ENCODE measurements at regions not wholly inside any gene's neighbourhood (a gene's known extent, or its start where the extent isn't known, plus 50 kb on each side); places are given as distances from the start of the nearest gene placed in this dataset.

DNA sequence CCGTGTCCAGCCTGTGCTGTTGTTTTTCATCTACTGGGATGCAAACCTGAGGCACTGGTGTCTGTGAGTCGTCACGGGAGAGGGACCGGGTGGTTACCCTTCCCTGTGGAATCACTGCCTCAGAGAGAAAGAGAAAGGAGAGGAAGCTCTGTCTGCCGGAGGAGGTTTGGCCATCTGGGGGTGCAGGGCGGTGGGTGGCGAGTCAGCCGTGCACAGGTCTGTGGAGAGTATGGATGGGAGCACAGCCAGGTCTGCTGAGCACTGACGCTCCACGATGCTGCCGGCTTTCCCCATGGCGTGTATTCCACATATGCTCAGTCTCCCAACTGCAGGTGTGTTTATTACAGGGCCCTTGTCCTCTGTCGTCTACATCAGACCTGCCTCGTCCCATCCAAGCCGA is 395.2 kb upstream of the IRX4 start:
- no peak overlapping the region for H2AFZ ChIP-seq (ENCODE audit: low read depth, low read length)
- H3K27me3 ChIP-seq (ENCODE audit: control insufficient read depth in 2 of 2, insufficient read depth in 2 of 2, low read length in 2 of 2) = no peaks in the 10 kb centered on the region
- CTCF ChIA-PET = no interaction called here
- no peak overlapping the region for H3K27ac ChIP-seq (ENCODE audit: insufficient read depth, low read depth, low read length)
- FAIRE-seq = no peak
- no peaks in the 10 kb centered on the region for H3K79me2 ChIP-seq (ENCODE audit: control insufficient read depth, insufficient read depth, low read length)
- no peaks in the 10 kb centered on the region for H4K20me1 ChIP-seq (replicated peaks; ENCODE audit: control insufficient read depth, extremely low read depth, insufficient read depth, low read length)
- H3K4me1 ChIP-seq (ENCODE audit: control insufficient read depth, extremely low read depth, insufficient read depth, low read length) = no peaks in the 10 kb centered on the region
- H3K36me3 ChIP-seq (ENCODE audit: control insufficient read depth in 2 of 2, extremely low read depth in 1 of 2, insufficient read depth in 2 of 2, low read length in 2 of 2) = no peaks in the 10 kb centered on the region
- DNase-seq (ENCODE audit: low read depth, low spot score) = no peak
- no TSS peak for BruUV-seq (replicated peaks)
- H3K9ac ChIP-seq (replicated peaks; ENCODE audit: extremely low read depth, insufficient read depth, low read length) = no peak overlapping the region
- H3K4me2 ChIP-seq (ENCODE audit: insufficient read depth, low read length) = no peak overlapping the region
- H3K9me1 ChIP-seq (replicated peaks; ENCODE audit: control insufficient read depth, extremely low read depth, insufficient read depth, low read length) = no peaks in the 10 kb centered on the region
- intact Hi-C loops (cut with micrococcal nuclease) (no loop called here), dilution Hi-C loops (cut with MboI; ENCODE audit: extremely low pct_ligation_motif_present, low sequenced_read_pairs) (no loop called here)
- peaks cover 4% of the 10 kb centered on the region for H3K9me3 ChIP-seq (replicated peaks; ENCODE audit: control insufficient read depth, insufficient read depth, low read length)
- TF ChIP-seq FOS (IDR thresholded peaks at IDR 0.05; ENCODE audit: borderline replicate concordance, insufficient read depth, low read length) (no peak), POLR2A (IDR thresholded peaks at IDR 0.05; ENCODE audit: low read depth, low read length) (no peak)
- H3K4me3 ChIP-seq (replicated peaks in 1 of 3; ENCODE audit: insufficient read depth in 1 of 3, low read depth in 1 of 3, low read length in 3 of 3) = no peak overlapping the region
- POLR2A ChIA-PET = no interaction called here

- Histone ChIP-seq H3K79me2 (ENCODE audit: control insufficient read depth, insufficient read depth, low read length) (no peaks in the 10 kb centered on the region), H3K27me3 (ENCODE audit: control insufficient read depth in 2 of 2, insufficient read depth in 2 of 2, low read length in 2 of 2) (no peaks in the 10 kb centered on the region), H3K4me2 (ENCODE audit: insufficient read depth, low read length) (no peak overlapping the region), H4K20me1 (replicated peaks; ENCODE audit: control insufficient read depth, extremely low read depth, insufficient read depth, low read length) (no peaks in the 10 kb centered on the region), H2AFZ (ENCODE audit: low read depth, low read length) (no peak overlapping the region), H3K9me3 (replicated peaks; ENCODE audit: control insufficient read depth, insufficient read depth, low read length) (peaks cover 6% of the 10 kb centered on the region), H3K36me3 (ENCODE audit: control insufficient read depth in 2 of 2, extremely low read depth in 1 of 2, insufficient read depth in 2 of 2, low read length in 2 of 2) (no peaks in the 10 kb centered on the region), H3K9me1 (replicated peaks; ENCODE audit: control insufficient read depth, extremely low read depth, insufficient read depth, low read length) (no peaks in the 10 kb centered on the region), H3K4me3 (replicated peaks in 1 of 3; ENCODE audit: insufficient read depth in 1 of 3, low read depth in 1 of 3, low read length in 3 of 3) (no peak overlapping the region), H3K9ac (replicated peaks; ENCODE audit: extremely low read depth, insufficient read depth, low read length) (no peak overlapping the region), H3K27ac (ENCODE audit: insufficient read depth, low read depth, low read length) (no peak overlapping the region), H3K4me1 (ENCODE audit: control insufficient read depth, extremely low read depth, insufficient read depth, low read length) (no peaks in the 10 kb centered on the region)
- DNase-seq (ENCODE audit: low read depth, low spot score) (no peak), FAIRE-seq (no peak)
- ChIA-PET CTCF (no interaction called here), POLR2A (no interaction called here)
- no peak for TF ChIP-seq POLR2A (IDR thresholded peaks at IDR 0.05; ENCODE audit: low read depth, low read length)
- TF ChIP-seq JUN (IDR thresholded peaks at IDR 0.05; ENCODE audit: borderline replicate concordance, insufficient read depth, insufficient read length, low read depth) = no peak
- no peak for TF ChIP-seq POLR2AphosphoS5 (IDR thresholded peaks at IDR 0.05; ENCODE audit: insufficient read depth, low read depth, low read length)
- TF ChIP-seq CTCF (IDR thresholded peaks at IDR 0.05; ENCODE audit: extremely low read depth in 1 of 2, insufficient read depth in 1 of 2, low read depth in 1 of 2, low read length in 2 of 2) = no peak
- no peak for TF ChIP-seq MYC (IDR thresholded peaks at IDR 0.05; ENCODE audit: low read depth, low read length)
- TF ChIP-seq, protein P1, sequence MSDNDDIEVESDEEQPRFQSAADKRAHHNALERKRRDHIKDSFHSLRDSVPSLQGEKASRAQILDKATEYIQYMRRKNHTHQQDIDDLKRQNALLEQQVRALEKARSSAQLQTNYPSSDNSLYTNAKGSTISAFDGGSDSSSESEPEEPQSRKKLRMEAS (IDR thresholded peaks at IDR 0.05; ENCODE audit: insufficient read depth, insufficient read length) = no peak
- TF ChIP-seq GATA2 (IDR thresholded peaks at IDR 0.05; ENCODE audit: insufficient read depth, insufficient read length, low read depth, low read length) = no peak
- no peak for TF ChIP-seq EZH2 (IDR thresholded peaks at IDR 0.05; ENCODE audit: borderline replicate concordance, low read depth, low read length, severe bottlenecking)
- BruUV-seq (replicated peaks) = no TSS peak
- dilution Hi-C loops (cut with MboI; ENCODE audit: extremely low pct_ligation_motif_present, low sequenced_read_pairs) (no loop called here), intact Hi-C loops (cut with micrococcal nuclease) (no loop called here)
Observed at GRCh38 chr5:2276101-2276500, 393.4 kb upstream of the IRX4 start.

Measured in endothelial cell of umbilical vein (primary cell).